H1 (cell line): ENCODE measurements at regions not wholly inside any gene's neighbourhood (a gene's known extent, or its start where the extent isn't known, plus 50 kb on each side); places are given as distances from the start of the nearest gene placed in this dataset.

Source experiments
- CHD2 ChIP-seq: IDR thresholded peaks from 2 replicates; pipeline ENCODE4 v1.6.1; 2012; ENCODE audit warnings: low read length, improper control_type of control experiment
- EZH2 ChIP-seq: fragments of 200-600 bp; sonication (generic); IDR thresholded peaks from 2 replicates; pipeline ENCODE4 v1.7.1; 2012; ENCODE audit warnings: low read depth, mild to moderate bottlenecking, moderate library complexity, low read length, inconsistent platforms; ENCODE audit not compliant: severe bottlenecking
- POLR2A ChIP-seq, 2 experiments: IDR thresholded peaks; 1 replicate in 1 of 2; 2 replicates in 1 of 2; pipeline ENCODE4 v1.6.1; 2011; ENCODE audit warnings: low read depth in 2 of 2, low read length in 2 of 2, mild to moderate bottlenecking in 2 of 2; ENCODE audit errors: control extremely low read depth in 1 of 2
- TF ChIP-seq, protein P1 (sequence below), 3 experiments: IDR thresholded peaks; 1 replicate in 2 of 3; 2 replicates in 1 of 3; pipeline versions ENCODE4 v1.5.1 to v1.6.1; 2011; ENCODE audit warnings: low read length in 3 of 3, mild to moderate bottlenecking in 3 of 3, inconsistent platforms in 2 of 3, low read depth in 1 of 3, moderate library complexity in 1 of 3; ENCODE audit not compliant: insufficient read depth in 1 of 3; ENCODE audit errors: control extremely low read depth in 1 of 3
- TF ChIP-seq, protein P2 (sequence below): IDR thresholded peaks from 2 replicates; pipeline ENCODE4 v1.6.1; 2011; ENCODE audit warnings: low read depth, mild to moderate bottlenecking, low read length; ENCODE audit not compliant: insufficient read depth

DNA sequence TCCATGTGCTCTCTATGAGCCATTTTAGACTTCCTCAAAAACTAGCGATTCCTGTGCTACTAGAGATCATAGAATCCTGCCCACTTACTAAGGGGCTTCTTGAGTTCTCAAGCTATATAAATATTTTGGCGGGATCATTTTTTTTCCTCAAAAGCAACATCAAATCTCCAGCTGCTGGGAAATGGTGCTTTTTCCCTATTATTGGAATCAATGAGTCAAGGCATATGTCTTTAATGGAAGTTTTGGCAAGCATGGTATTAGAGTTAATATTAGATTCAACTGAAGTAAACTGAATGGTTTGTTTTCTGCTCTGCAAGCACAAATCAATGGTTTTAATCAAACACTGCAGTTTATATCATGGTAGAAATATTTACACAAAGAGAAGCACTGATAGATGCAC is 369.9 kb upstream of the PTGER4 start:
- TF ChIP-seq EZH2 (no peak), CHD2 (no peak), POLR2A (IDR thresholded peaks at IDR 0.05; ENCODE audit: control extremely low read depth in 1 of 2, low read depth in 2 of 2, low read length in 2 of 2) (no peak)
- TF ChIP-seq, protein P1, sequence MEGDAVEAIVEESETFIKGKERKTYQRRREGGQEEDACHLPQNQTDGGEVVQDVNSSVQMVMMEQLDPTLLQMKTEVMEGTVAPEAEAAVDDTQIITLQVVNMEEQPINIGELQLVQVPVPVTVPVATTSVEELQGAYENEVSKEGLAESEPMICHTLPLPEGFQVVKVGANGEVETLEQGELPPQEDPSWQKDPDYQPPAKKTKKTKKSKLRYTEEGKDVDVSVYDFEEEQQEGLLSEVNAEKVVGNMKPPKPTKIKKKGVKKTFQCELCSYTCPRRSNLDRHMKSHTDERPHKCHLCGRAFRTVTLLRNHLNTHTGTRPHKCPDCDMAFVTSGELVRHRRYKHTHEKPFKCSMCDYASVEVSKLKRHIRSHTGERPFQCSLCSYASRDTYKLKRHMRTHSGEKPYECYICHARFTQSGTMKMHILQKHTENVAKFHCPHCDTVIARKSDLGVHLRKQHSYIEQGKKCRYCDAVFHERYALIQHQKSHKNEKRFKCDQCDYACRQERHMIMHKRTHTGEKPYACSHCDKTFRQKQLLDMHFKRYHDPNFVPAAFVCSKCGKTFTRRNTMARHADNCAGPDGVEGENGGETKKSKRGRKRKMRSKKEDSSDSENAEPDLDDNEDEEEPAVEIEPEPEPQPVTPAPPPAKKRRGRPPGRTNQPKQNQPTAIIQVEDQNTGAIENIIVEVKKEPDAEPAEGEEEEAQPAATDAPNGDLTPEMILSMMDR (IDR thresholded peaks at IDR 0.05; ENCODE audit: control extremely low read depth in 1 of 3, insufficient read depth in 1 of 3, low read depth in 1 of 3, low read length in 3 of 3) = no peak
- TF ChIP-seq, protein P2, sequence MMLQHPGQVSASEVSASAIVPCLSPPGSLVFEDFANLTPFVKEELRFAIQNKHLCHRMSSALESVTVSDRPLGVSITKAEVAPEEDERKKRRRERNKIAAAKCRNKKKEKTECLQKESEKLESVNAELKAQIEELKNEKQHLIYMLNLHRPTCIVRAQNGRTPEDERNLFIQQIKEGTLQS = no peak
